ENCODE measurements at regions not wholly inside any gene's neighbourhood (a gene's known extent, or its start where the extent isn't known, plus 50 kb on each side); places are given as distances from the start of the nearest gene placed in this dataset.
"Not testable (repeated sequence)": the region's sequence is repeated elsewhere in the genome, so short reads cannot be mapped to it uniquely, and the experiment has no call there.

DNA sequence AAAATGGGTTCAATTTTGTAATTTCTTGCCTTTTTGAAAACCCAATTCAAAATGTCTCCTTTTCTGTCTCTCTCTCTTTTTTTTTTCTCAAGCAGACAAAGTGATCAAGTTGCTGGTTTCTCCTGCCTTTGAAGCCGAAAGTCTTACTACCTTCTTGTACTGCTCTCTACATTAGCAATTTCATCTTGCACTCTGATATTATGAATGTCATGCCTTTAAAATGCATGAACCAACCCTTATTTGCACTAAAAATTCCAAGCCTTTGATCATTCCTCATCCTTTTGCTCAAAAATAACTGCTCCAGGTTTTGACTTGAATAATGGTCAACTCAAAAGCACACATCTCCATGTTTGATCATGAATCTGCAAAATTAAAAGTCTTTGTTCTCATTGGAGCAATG lies 125.2 kb downstream of the CETN3 start:
- DNase-seq, result no peak

DNA sequence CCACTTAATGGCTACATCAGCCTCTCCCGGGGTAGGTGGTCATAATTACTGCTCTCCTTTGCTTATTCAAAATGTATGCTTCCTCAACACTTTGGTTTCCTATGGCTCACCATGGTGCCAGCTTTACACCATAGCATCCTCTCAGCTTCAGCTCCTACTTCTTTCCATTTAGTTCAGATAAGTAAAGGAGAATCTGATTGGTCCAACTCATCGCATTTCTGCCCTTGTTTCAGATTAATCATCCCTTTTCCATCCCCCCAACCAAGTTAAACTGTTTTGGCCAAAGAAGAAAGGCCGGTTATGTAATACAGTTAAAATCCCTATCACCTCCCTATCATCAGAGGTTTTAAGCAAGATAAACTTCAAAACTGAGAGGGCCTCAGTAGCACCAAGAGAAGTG lies 130.5 kb downstream of the CETN3 start:
- no peak for DNase-seq

GRCh38 chr5:90274216-90274615 lies 135.3 kb downstream of the CETN3 start:
- DNase-seq, result no peak

- no peak for DNase-seq
Observed at GRCh38 chr5:90267646-90268045, 141.9 kb downstream of the CETN3 start.

DNA sequence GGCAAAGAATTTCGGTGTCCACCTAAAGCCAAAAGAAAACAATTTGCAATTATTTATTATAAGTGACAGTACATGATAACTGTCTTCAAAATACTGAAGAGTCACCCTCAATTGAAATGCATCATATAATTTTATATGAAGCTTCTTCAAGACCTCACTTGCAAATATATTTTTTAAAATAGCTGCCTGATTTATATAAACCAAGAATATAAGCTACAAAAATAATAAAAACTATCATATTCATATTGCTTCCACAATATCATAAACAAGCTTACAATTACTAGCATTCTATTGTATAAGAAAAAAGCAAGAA lies 144.1 kb downstream of the CETN3 start:
- no peak for DNase-seq

DNA sequence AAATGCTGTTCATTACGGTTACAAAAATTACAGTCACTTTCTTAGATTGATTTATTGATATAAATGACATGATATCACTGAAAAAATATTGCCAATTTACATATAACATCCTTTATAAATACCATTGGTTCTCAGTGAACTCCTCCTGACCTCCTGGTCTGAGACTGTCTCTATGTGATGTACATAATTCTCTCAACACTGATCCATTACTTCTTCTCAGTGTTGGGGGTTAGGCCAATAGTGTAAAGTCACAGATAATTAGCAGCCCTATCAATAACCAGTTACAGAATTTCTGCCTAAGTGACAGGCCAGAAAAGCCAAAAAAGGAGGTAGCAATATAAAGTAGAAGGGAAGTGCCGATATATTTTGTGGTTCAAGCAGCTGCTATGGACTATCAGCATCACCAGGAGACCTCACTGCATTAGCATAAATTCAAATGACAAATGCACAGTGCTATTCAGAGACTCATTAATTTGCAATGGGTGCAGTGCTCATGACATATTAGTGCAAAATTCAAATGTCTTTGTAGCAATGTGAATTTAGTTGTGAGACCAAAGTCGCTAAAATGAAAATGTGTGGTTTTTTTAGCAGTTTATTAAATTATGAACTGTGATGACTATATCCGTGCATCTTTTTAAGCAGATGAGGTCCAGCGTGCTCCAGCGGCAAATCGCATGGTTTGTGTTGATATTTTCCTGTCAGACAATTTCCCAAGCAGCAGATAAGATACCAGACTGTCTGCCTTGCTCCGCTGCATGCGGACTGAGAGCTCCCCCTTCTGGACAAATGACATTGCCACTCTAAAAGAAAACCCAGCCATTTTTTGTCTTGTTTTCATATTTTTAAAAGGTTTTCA lies 144.6 kb downstream of the CETN3 start:
- DNase-seq, result peak; percentile 68 to 84 (median 82)

- DNase-seq, result no peak
Observed at GRCh38 chr5:90263102-90263820, 146.3 kb downstream of the CETN3 start.

GRCh38 chr5:90251447-90251846 lies 158.1 kb downstream of the CETN3 start:
- DNase-seq, result no peak

DNA sequence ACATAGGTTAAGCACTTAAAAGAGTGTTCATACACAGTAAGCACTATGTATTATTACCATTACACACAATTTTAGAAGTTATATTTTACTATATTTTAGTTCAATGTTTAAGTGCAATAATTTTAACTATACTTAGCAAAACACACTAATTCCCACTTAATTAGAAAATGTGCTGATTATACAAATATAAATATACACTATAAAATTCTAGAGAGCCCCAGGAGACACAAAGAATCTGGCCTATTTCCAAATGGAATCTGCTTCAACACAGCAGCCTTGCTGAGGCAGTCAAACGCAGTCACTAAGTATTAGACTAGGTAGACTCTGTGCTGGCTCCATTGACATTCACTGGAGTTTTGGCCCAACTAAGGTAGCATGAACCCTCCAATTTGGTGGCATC lies 160.9 kb downstream of the CETN3 start:
- no peak for DNase-seq

DNA sequence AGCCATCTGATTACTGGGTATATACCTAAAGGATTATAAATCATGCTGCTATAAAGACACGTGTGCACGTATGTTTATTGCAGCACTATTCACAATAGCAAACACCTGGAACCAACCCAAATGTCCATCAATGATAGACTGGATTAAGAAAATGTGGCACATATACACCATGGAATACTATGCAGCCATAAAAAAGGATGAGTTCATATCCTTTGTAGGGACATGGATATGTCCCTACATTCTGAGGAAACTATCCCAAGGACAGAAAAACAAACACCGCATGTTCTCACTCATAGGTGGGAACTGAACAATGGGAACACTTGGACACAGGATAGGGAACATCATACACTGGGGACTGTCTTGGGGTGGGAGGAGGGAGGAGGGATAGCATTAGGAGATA lies 165.7 kb downstream of the CETN3 start:
- not testable (repeated sequence) for DNase-seq

- no peak for DNase-seq
Observed at GRCh38 chr5:90233476-90233875, 176.1 kb downstream of the CETN3 start.

GRCh38 chr5:90231688-90232087 lies 177.9 kb downstream of the CETN3 start:
- DNase-seq, result no peak

- no peak for DNase-seq
Observed at GRCh38 chr5:90227683-90228082, 181.9 kb downstream of the CETN3 start.

- DNase-seq, result no peak
Observed at GRCh38 chr5:90226433-90227099, 183.0 kb downstream of the CETN3 start.

DNA sequence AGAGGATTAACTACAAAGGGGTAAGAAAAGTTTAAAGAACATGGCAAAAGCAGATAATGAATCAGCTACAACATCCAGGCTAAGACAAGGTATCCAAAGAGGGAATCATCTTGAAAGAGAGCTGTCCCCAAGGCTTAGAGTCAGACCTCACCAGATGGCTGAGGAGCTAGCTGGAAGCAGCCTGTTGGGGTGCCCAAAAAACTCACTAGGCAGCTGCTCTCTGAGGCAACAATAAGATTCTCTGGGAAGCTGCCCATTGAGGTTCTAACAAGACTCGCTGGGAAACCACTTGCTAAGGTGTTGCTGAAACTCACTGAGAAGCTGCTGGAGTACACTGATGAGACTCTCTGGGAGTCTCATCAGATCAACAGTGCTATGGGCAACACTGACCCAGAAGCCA lies 185.2 kb downstream of the CETN3 start:
- DNase-seq, result no peak

DNA sequence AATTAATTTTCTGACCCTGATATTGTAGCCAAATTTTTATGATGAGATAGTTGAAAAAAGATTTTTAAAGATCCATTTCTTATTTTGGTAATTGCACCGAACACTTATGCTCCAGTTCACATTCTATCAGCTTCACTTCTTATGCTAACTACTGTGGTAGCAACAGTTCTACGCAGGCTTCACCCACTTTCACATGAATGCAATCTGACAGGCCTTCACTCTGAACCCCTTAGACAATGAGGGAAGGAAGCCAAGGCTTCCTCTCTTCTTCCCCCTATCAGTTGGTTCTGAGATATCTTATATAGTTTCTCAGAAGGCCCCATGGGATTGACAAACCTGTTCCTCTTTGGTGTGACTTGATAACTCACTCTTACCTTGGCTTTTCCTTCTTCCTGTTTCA lies 185.8 kb downstream of the CETN3 start:
- DNase-seq, result no peak

DNA sequence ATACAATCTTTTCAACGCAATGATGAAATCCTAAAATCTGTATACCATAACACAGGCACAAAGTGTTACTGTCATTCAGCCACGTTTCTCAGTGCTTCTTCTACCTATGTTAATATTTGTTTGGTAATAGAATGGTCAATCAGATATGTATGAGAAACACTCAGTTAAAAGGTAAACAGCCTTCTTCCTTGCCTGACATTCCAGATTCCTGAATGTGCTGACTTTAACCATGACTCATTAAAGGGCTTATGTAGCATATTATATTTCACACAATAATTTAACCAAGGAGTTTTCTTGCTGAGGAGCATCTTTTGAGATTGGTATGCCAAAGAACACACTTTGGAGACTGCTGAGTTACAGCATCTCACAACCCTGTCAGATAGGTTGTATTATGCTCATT lies 187.6 kb downstream of the CETN3 start:
- DNase-seq, result no peak

DNA sequence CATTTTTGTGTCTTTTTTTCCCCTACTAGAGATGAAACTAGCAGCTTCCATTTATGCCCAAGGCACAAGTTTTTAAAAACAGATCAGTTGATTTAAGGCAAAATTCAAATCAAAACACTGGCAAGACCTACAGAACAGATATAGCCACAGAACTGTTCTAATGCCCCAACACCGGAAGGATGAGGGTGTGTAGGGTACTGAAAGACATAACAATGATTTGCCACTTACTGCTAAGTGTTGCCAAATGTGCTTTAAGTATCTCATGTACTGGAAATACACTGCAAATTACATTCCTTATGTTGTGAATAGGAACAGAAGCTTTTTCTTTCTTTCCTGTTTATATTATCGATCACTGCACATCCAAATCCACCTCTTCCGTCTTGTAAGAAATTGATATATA lies 189.0 kb downstream of the CETN3 start:
- no peak for DNase-seq

- DNase-seq, result no peak
Observed at GRCh38 chr5:90214991-90215390, 194.6 kb downstream of the CETN3 start.

- not testable (repeated sequence) for DNase-seq
Observed at GRCh38 chr5:90208323-90208722, 201.2 kb downstream of the CETN3 start.

- no peak for DNase-seq
Observed at GRCh38 chr5:90201923-90202322, 207.6 kb downstream of the CETN3 start.

- no peak for DNase-seq
Observed at GRCh38 chr5:90193185-90193822, 216.3 kb downstream of the CETN3 start.

DNA sequence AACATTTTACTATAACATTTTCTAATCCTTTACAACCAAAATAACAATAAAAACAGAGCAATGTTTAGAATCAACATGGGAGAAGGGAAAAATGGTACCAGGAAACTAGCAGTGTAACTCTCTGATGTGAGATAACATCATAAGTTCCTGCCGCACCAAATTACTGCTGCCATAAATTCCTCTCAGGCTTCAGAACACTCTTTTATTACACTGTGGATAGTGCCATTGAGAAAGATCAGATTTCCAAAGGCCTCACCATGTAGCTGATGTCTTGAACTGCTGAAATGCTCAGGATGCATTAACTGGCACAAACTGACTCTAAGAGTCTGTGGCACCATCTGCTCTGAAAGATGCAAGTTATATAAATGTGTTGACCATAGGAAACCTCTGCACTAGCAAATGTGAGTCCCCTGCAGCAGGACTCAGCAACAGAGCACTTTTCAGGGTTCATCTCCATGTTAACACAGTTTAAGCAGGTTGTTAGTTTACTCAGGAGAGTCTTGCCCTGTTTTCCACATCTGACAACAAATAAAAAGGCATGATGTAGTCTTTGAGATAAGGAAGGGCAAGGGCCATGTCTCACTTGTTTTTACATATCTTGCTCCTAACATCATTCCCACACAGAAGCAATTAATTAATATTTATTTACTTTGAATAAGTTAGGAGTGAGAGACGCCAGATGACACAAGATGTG lies 218.1 kb downstream of the CETN3 start:
- no peak for DNase-seq
